GM23338 (cell line): ENCODE measurements at regions not wholly inside any gene's neighbourhood (a gene's known extent, or its start where the extent isn't known, plus 50 kb on each side); places are given as distances from the start of the nearest gene placed in this dataset.
"Not testable (repeated sequence)": the region's sequence is repeated elsewhere in the genome, so short reads cannot be mapped to it uniquely, and the experiment has no call there.

Experiments
- ATAC-seq: fragments of 200-7000 bp; cut with Tn5 transposase; 3 replicates; pipeline ENCODE4 v1.9.1; 2020
- DNase-seq: peaks from one replicate; pipeline ENCODE4 v3.0.0-alpha.2; 2015; ENCODE audit warnings: low spot score
- H2AFZ ChIP-seq: fragments of 200-600 bp; sonication (generic); 2 replicates; pipeline ENCODE4 v1.8.0; 2016; ENCODE audit warnings: antibody characterized with exemption, mild to moderate bottlenecking, moderate library complexity
- H3F3A ChIP-seq: fragments of 200-600 bp; sonication (generic); replicated peaks from 2 replicates; pipeline ENCODE4 v1.8.0; 2017; ENCODE audit warnings: antibody characterized with exemption, mixed run types, low read depth
- H3K27ac ChIP-seq: fragments of 200-600 bp; sonication (generic); 2 replicates; pipeline ENCODE4 v1.6.1; 2016; ENCODE audit warnings: low read depth
- H3K27me3 ChIP-seq: fragments of 200-600 bp; sonication (generic); 2 replicates; pipeline ENCODE4 v1.8.0; 2016; ENCODE audit warnings: mild to moderate bottlenecking, mixed run types, moderate library complexity; ENCODE audit not compliant: insufficient read depth
- H3K36me3 ChIP-seq: fragments of 200-600 bp; sonication (generic); 2 replicates; pipeline ENCODE4 v1.8.0; 2016; ENCODE audit warnings: mild to moderate bottlenecking; ENCODE audit not compliant: insufficient read depth
- H3K4me1 ChIP-seq: fragments of 200-600 bp; sonication (generic); 2 replicates; pipeline ENCODE4 v1.8.0; 2016; ENCODE audit warnings: mild to moderate bottlenecking, moderate library complexity; ENCODE audit not compliant: insufficient read depth
- H3K4me2 ChIP-seq: fragments of 200-600 bp; sonication (generic); 2 replicates; pipeline ENCODE4 v1.7.1; 2017; ENCODE audit warnings: mixed run types
- H3K4me3 ChIP-seq: fragments of 200-600 bp; sonication (generic); 2 replicates; pipeline ENCODE4 v1.6.1; 2016; ENCODE audit warnings: mixed run types
- H3K79me2 ChIP-seq: fragments of 200-600 bp; sonication (generic); replicated peaks from 2 replicates; pipeline ENCODE4 v1.8.0; 2017; ENCODE audit warnings: mild to moderate bottlenecking; ENCODE audit not compliant: insufficient read depth
- H3K9me2 ChIP-seq: fragments of 200-600 bp; sonication (generic); 2 replicates; pipeline ENCODE4 v1.8.0; 2017; ENCODE audit not compliant: insufficient read depth
- H4K20me1 ChIP-seq: fragments of 200-600 bp; sonication (generic); replicated peaks from 2 replicates; pipeline ENCODE4 v1.8.0; 2017; ENCODE audit warnings: mild to moderate bottlenecking; ENCODE audit not compliant: insufficient read depth
- H3K27ac Mint-ChIP-seq: 2 replicates; pipeline ENCODE4 v1.8.0; 2020; ENCODE audit warnings: inconsistent platforms, mild to moderate bottlenecking, moderate library complexity, mixed read lengths
- H3K27me3 Mint-ChIP-seq: 3 replicates; pipeline ENCODE4 v1.8.0; 2022; ENCODE audit warnings: low read depth, mild to moderate bottlenecking, moderate library complexity, mixed read lengths, inconsistent platforms; ENCODE audit not compliant: insufficient read depth, poor library complexity
- H3K36me3 Mint-ChIP-seq: 3 replicates; pipeline ENCODE4 v1.8.0; 2021; ENCODE audit warnings: low read depth, mild to moderate bottlenecking, inconsistent platforms, moderate library complexity, mixed read lengths
- H3K4me1 Mint-ChIP-seq: 3 replicates; pipeline ENCODE4 v1.8.0; 2020; ENCODE audit warnings: mild to moderate bottlenecking, inconsistent platforms, mixed read lengths
- H3K4me3 Mint-ChIP-seq: 3 replicates; pipeline ENCODE4 v1.8.0; 2021; ENCODE audit warnings: moderate library complexity, mild to moderate bottlenecking, inconsistent platforms, mixed read lengths
- H3K9me3 Mint-ChIP-seq: 3 replicates; pipeline ENCODE4 v1.8.0; 2020; ENCODE audit warnings: moderate library complexity, mild to moderate bottlenecking, inconsistent platforms, mixed read lengths
- CTCF ChIP-seq, 2 experiments: fragments of 200-600 bp in 1 of 2; sonication (generic) in 1 of 2; conservative IDR thresholded peaks; 2 replicates each; pipeline versions ENCODE4 v1.5.1 to v1.6.1; 2016 to 2017; ENCODE audit warnings: antibody characterized with exemption in 2 of 2, low read depth in 2 of 2, mild to moderate bottlenecking in 2 of 2, moderate library complexity in 1 of 2
- ETS1 ChIP-seq: IDR thresholded peaks from 2 replicates; pipeline ENCODE4 v1.6.1; 2016; ENCODE audit warnings: antibody characterized with exemption
- EZH2 ChIP-seq: fragments of 200-600 bp; sonication (generic); IDR thresholded peaks from one replicate; pipeline ENCODE4 v1.8.0; 2017; ENCODE audit warnings: antibody characterized with exemption, mild to moderate bottlenecking, low read depth; ENCODE audit not compliant: unreplicated experiment
- JUNB ChIP-seq: IDR thresholded peaks from one replicate; pipeline ENCODE4 v1.6.1; 2016; ENCODE audit warnings: antibody characterized with exemption; ENCODE audit not compliant: unreplicated experiment
- NANOG ChIP-seq: IDR thresholded peaks from 2 replicates; pipeline ENCODE4 v1.6.1; 2016; ENCODE audit warnings: antibody characterized with exemption, borderline replicate concordance
- POLR2AphosphoS5 ChIP-seq: IDR thresholded peaks from 2 replicates; pipeline ENCODE4 v1.6.1; 2016; ENCODE audit warnings: antibody characterized with exemption, low read depth
- STAT1 ChIP-seq: IDR thresholded peaks from one replicate; pipeline ENCODE4 v1.6.1; 2016; ENCODE audit warnings: antibody characterized with exemption; ENCODE audit not compliant: unreplicated experiment
- ZNF114 ChIP-seq: fragments of 250-450 bp; sonication (Bioruptor Pico); IDR thresholded peaks from 2 replicates; pipeline ENCODE4 v1.5.0; 2020; ENCODE audit warnings: mild to moderate bottlenecking, moderate library complexity
- ZNF331 ChIP-seq: fragments of 250-450 bp; sonication (Bioruptor Pico); IDR thresholded peaks from 2 replicates; pipeline ENCODE4 v1.5.0; 2020; ENCODE audit warnings: low read depth, mild to moderate bottlenecking, moderate library complexity

- TF ChIP-seq NANOG (no peak), POLR2AphosphoS5 (no peak), CTCF (conservative IDR thresholded peaks at IDR 0.05; ENCODE audit: low read depth in 2 of 2) (no peak), EZH2 (no peak), ETS1 (no peak), JUNB (no peak), STAT1 (no peak)
These were observed 304.7 kb upstream of the TMEFF2 start (continued) for GRCh38 chr2:192499476-192499875.

GRCh38 chr2:192498747-192499146, 304.0 kb upstream of the TMEFF2 start:
- ATAC-seq, result no peak
- Histone ChIP-seq H3K36me3 (no peaks in the 10 kb centered on the region), H3K9me2 (peaks cover 5% of the 10 kb centered on the region; the same call in 1 of the 2 replicates), H4K20me1 (no peaks in the 10 kb centered on the region), H3K79me2 (no peaks in the 10 kb centered on the region), H3K27me3 (no peaks in the 10 kb centered on the region), H3F3A (no peaks in the 10 kb centered on the region), H3K4me1 (no peaks in the 10 kb centered on the region), H3K4me2 (no peak overlapping the region), H3K4me3 (no peak overlapping the region), H3K27ac (no peak overlapping the region), H2AFZ (peak overlapping the region; percentile 76)
- DNase-seq, result peak; percentile 24
- Mint-ChIP-seq H3K4me1 (no peaks in the 10 kb centered on the region), H3K27me3 (peaks cover 2% of the 10 kb centered on the region), H3K27ac (no peak overlapping the region), H3K9me3 (no peaks in the 10 kb centered on the region; the same call in 2 of the 3 replicates), H3K4me3 (no peak overlapping the region), H3K36me3 (no peaks in the 10 kb centered on the region)
- TF ChIP-seq JUNB (no peak), ZNF331 (CRISPR knock-in tag) (no peak), ZNF114 (CRISPR knock-in tag) (no peak)

- not testable (repeated sequence) for H4K20me1 ChIP-seq, ATAC-seq, H3K4me3 ChIP-seq, H3K27ac Mint-ChIP-seq, H2AFZ ChIP-seq, H3K9me3 Mint-ChIP-seq, H3K27me3 Mint-ChIP-seq, H3K79me2 ChIP-seq, H3K4me2 ChIP-seq, H3K27me3 ChIP-seq, H3F3A ChIP-seq, H3K9me2 ChIP-seq, H3K4me3 Mint-ChIP-seq, H3K27ac ChIP-seq, H3K36me3 Mint-ChIP-seq, H3K36me3 ChIP-seq, DNase-seq
- H3K4me1 Mint-ChIP-seq, result peaks cover 12% of the 10 kb centered on the region
- H3K4me1 ChIP-seq, result peaks cover 11% of the 10 kb centered on the region
These were observed 293.4 kb upstream of the TMEFF2 start for GRCh38 chr2:192488158-192488557.
